LHCN-M2 (cell line): ENCODE measurements at regions not wholly inside any gene's neighbourhood (a gene's known extent, or its start where the extent isn't known, plus 50 kb on each side); places are given as distances from the start of the nearest gene placed in this dataset.
"Not testable (repeated sequence)": the region's sequence is repeated elsewhere in the genome, so short reads cannot be mapped to it uniquely, and the experiment has no call there.

Experiments
- DNase-seq: peaks from one replicate; pipeline ENCODE4 v3.0.0-alpha.2; 2012; ENCODE audit warnings: low read depth

DNA sequence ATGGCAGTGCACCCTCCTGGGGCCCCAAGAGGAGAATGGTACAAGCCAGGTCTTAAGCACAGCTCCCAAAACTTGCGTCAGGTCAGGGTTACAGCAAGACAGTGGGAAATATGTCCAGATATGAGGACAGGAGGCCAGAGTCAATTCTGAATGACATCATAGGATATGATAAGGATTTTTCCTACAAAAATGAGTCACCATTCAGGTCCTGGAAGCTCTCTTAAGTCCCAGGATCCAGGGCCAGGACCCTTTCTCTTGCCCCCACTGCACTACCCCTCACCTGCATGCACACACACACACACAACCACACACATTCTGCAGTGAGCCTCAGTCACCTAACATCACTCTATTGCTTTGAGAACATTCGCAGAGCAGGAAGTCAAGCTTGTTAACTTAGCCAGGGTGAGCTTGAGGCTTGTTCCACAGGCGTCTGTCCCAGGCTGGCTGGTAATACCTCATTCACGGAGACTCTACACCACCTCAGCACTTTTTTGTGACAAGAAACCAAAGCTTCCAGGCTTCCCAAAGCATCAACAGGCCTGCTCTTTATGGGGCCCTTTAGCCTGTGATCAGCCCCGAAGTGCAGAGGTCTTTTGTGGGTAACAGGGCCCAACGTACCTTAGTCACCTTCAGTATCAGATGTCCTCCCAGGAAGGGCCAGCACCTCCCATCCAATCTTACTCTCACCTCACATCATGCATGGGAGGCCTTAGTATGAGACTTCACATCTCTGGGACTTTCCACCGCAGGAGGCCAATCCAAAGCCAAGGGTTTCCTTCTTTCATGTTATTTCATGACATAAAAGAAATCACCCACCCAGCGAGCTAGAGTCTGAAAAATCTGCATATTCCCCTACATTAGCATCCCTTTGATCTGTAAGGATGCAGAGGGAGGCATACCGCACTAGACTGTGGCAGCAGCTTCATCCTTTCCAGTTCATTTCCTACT lies 74.0 kb upstream of the LIPC start:
- no peak for DNase-seq

DNA sequence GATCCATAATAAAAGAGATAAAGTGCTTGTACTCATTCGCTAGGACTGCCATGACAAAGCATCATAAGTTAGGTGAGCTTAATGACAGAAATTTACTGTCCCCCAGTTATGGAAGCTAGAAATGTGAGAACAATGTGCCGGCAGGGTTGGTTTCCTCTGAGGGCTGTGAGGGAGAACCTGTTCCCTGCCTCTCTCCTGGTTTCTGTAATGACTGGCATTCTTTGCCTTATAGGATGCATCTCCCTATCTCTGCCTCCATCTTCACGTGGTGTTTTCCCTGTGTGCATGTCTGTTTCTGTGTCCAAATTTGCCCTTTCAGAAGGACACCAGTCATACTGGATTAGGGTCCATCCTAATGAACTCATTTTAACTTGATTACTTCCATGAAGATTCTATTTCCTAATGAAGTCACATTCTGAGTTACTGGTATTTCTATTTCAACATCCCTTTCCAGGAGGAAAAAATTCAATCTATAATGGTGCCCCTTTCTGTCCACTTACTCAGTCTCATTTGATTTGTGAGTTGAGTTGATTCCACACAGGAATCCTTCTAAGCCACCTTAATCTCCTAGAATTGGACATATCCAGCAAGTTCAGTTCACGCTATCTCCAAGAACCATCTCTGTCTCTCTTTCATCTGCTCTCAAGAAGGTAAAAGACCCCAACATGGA lies 71.2 kb upstream of the LIPC start:
- no peak for DNase-seq

DNA sequence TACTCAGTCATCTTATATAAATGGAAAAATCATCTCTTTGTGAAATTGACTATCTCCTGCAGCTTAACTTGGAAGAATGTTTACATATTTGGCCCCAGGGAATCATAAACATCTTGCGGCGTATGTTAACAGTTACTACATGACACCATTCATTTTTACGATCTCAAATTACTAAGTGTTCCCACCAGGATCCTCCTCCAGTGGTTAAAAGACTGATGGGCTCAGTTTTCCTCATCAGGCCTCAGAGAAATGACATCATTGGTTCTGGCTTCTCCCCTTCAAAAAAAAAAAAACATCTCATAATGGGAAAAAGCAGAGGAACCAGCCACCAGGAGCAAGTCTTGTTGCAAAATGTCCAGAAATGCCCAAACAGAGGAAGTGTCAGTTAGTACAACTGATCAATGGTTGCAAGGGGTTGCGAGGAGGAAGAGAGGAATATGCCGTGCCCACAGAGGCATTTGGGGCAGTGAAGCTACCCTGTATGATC lies 70.5 kb upstream of the LIPC start:
- DNase-seq: peak; percentile 91

DNA sequence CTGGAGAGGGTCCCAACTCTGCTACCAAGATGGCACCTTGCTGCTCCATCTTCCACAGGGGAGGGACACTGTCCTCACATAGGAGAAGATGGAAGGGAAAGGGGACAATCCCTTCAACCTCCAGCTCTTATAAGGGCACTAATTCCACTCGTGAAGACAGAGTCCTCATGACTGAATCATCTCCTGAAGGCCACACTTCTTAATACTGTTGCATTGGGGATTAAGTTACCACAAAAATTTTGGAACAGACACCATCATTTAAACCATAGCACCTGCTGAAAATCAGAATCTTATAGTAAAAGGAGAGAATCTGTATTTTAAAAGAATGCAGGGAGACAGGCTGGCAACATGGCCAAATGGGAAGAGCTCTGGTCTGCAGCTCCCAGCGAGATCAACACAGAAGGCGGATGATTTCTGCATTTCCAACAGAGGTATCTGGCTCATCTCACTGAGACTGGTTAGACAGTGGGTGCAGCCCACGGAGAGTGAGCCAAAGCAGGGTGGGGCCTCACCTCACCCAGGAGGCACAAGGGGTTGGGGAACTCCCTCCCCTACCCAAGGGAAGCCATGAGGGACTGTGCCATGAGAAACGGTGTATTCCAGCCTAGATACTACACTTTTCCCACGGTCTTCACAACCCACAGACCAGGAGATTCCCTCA lies 69.4 kb upstream of the LIPC start:
- DNase-seq: peak; percentile 31

DNA sequence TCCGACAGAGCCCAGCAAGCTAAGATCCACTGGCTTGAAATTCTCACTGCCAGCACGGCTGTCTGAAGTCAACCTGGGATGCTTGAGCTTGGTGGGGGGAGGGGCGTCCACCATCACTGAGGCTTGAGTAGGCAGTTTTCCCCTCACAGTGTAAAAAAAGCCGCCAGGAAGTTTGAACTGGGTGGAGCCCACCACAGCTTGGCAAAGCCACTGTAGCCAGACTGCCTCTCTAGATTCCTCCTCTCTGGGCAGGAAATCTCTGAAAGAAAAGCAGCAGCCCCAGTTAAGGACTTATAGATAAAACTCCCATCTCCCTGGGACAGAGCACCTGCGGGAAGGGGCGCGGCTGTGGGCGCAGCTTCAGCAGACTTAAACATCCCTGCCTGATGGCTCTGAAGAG lies 68.7 kb upstream of the LIPC start:
- DNase-seq: not testable (repeated sequence)

DNA sequence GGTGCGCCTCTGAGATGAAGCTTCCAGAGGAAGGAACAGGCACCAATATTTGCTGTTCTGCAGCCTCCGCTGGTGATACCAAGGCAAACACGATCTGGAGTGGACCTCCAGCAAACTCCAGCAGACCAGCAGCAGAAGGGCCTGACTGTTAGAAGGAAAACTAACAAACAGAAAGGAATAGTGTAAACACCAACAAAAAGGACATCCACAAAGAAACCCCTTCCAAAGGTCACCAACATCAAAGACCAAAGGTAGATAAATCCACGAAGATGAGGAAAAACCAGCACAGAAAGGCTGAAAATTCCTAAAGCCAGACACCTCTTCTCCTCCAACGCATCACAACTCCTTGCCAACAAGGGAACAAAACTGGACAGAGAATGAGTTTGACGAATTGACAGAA lies 68.1 kb upstream of the LIPC start:
- not testable (repeated sequence) for DNase-seq

DNA sequence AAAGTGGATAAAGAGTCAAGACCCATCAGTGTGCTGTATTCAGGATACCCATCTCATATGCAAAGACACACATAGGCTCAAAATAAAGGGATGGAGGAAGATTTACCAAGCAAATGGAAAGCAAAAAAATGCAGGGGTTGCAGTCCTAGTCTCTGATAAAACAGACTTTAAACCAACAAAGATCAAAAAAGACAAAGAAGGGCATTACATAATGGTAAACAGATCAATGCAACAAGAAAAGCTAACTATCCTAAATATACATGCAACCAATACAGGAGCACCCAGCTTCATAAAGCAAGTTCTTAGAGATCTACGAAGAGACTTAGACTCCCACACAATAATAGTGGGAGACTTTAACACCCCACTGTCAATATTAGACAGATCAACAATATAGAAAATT lies 66.7 kb upstream of the LIPC start:
- DNase-seq: not testable (repeated sequence)

DNA sequence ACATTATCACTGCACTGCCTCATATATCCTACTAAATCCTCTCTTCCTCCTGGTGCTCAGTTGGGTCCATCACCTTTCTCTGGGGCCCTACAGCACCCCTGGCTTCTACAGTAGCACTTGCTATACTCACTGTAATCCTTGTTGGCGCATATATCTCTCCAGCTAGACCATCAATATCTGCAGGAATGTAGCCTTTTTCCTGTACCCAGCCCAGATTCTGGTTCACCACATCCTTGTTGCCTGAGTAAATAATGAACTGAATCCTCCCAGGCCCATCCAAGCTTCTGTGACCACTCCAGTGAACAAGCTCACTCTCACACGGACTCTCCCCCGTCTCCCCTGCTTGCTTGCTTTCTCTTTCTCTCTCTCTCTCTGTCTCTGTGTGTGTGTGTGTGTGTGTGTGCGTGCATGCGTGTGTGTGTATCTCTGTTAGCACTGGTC lies 62.5 kb upstream of the LIPC start:
- peak; percentile 94 for DNase-seq

DNA sequence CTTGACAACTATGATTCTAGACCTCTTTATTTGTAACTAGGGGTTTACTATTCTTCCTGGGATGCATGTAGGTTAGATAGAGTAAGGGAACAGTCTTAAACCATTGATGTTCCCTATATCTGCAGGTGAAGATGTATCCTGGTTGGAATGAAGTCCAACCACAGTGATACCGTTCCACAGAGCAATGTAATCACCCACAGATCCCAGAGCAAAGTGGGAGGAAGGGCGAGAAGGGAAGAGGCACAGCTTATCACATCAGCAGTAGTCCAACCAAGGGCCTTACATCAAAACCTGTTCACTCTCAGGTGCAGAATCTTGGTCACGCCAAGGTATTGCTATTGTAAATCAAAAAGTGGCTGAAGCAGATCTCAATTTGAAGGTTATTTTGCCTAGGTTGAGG lies 61.8 kb upstream of the LIPC start:
- DNase-seq: peak; percentile 21

DNA sequence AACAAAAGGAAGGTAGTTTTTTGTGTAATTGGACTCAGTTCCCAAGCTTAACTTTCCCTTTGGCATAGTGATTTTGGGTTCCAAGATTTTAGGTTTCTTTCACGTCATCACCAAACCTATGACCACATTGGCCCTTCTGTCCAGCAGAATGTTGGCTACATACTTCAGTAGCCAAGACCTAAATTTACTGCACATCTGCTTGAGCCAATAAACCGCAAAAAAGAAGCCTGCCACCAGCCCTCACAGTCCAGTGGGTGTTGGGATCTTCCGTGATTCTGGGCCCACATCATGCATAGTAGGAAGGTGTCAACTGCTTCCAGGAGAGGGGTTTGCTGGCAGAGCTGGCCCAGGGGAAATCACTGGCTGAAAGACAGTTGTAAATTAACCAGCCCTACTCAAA lies 57.6 kb upstream of the LIPC start:
- DNase-seq: no peak

DNA sequence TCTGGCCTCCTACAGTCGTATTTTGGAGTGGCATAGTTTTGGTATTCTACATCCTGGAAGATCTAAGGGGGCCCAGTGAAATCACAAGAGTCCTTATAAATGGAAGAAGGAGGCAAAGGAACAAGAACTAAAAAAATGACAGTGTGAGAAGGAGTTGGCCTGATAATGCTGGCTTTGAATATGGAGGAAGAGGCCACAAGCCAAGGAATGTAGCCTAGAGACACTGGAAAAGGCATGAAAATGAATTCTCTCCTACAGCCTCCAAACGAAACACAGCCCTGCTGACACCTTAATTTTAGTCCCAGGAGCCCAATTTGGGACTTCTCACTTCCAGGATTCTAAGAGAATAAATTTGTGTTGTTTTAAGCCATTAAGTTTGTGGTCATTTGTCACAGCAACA lies 54.6 kb upstream of the LIPC start:
- DNase-seq: no peak

DNA sequence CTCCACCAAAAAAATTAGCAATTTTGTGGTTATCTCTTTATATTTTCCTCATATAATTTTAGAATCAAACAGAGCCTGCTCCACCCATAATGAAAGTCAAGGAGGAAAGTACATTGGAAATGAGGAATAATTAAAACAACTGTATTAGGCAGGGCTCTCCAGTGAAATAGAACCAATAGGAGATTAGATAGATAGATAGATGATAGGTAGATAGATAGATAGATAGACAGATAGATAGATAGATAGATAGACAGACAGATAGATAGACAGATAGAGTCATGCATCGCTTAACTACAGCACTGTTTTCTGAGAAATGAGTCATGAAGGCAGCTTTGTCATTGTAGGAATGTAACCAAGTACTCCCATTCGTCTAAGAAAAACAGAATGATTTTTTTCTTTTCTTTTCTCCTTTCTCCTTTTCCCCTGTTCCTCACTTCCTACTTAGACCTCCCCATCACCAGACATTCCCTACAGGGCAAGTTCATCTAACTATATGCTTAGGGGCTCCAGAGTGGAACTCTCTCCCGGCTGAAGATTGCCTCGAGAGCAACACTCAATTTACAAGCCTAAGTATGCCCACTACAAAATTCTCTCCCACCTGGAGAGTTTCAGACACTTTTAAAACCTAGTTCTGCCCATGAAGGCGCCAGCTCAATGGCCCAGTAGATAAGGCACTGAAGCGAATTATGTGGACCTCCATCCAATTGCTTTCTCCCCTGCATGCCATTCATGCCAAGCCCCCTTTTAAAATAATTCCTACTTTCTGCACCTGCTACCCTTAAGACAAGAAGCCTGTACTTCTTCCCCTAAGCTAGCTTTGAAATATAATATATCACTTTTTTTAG lies 53.3 kb upstream of the LIPC start:
- DNase-seq: peak; percentile 38

DNA sequence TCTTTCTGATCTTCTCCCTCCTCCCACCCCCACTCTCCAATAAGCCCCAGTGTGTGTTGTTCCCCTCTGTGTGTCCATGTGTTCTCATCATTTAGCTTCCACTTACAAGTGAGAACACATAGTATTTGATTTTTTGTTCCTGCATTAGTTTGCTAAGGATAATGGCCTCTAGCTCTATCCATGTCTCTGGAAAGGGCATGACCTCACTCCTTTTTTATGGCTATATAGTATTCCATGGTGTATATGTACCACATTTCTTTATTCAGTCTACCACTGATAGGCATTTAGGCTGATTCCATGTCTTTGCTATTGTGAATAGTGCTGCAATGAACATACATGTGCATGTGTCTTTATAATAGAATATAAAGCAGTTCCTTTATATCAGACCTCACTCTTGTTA lies 52.3 kb upstream of the LIPC start:
- DNase-seq: not testable (repeated sequence)

DNA sequence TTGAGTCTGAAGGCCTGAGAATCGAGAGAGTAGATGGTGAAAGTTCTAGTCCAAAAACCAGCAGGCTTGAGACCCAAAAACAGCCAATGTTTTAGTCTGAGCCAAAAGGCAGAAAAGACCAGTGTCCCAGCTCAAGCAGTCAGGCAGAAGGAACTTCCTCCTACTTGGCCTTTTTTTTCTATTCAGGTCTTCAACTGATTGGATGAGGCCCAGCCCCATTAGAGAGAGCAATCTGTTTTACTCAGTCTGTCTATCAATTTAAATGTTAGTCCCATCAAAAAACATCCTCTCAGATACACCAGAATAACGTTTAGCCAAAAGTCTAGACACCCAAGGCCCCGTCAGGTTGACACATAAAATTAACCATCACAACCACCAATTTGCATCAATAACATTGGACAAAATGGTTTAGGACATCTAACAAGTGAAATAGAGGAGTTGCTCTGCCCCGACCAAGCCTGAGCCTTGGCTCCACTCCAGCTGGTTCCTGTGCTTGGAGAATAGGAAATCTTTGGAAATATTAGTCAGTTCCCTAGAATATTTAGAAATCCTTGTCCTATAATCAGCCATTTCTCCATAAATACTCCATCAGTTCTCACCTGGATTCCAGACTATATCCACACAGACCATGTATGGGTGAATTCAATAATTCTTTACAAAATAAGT lies 51.4 kb upstream of the LIPC start:
- no peak for DNase-seq

DNA sequence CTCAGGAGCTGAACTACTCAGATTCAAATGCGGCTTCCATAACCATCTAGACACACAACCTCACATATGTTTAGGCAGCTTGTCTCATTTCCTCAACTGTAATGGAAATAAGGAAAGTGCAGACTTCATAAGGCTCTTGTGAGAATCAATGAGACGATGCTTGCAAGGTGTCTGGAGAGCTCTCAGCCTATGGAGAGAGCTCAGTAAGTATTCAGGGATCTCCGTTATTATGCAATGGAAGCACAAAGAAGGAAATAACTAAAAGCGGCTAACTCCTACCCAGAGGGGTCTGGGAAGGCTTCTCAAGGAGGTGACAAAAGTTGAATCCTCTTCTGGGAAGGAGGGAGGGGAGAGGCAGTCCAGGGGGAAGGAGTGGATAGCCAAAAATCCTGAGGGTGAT lies 50.1 kb upstream of the LIPC start:
- no peak for DNase-seq
